ENCODE measurements at regions not wholly inside any gene's neighbourhood (a gene's known extent, or its start where the extent isn't known, plus 50 kb on each side); places are given as distances from the start of the nearest gene placed in this dataset.

DNA sequence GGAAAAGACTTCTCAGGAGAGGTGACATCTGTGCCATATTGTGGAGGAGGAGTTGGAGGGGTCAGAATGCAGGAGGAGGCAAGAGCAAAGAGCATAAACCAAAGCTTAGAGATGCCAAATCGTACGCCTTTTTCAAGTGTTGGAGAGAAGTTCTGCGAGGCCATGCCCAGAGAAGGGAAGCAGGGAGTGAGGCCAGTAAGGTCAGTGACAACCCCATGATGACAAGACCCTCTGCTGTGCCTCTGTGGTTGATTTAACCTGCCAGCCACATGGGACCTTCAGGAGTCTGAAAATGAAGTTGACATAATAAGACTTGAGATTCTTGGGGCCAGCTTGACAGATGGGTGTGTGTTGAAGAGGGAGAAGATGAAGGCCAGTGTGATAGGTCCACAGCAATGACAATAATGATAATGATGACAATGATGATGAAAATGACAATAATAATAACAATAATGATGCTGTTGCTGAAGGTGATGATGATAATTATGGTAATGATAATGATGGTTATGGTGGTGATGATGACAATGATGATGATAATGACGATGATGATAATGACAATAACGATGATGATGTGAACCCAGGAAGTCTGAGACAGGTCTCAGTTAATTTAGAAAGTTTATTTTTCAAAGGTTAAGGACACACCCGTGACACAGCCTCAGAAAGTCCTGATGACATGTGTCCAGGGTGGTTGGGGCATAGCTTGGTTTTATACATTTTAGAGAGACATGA lies 152.6 kb upstream of the B3GAT1 start:
- DNase-seq = no peak

DNA sequence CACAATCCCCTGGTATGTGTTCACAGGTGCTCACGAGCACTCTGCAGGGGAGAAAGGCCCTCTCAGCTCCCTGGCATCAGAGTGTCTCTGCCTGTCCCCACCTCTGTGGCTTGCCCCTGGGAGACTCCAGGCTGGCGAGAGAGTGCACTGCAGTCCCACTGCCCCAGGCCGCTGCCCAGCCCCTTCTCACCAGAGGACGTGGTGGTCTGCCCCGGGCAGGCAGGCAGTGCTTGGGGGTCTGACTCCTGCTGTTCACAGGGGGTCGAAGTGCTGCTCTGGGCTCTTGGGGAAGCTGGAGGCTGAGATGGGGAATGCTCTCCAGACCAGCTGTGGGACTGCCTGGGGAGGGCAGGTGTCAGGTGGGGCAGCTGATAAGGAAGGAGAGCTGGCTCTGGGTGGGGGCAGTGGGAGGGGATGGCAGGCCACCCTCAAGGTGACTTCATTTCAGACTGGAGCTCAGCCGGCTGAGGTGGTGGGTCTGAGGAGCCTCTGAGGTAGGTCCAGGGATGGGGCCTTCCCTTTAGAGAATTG lies 151.0 kb upstream of the B3GAT1 start:
- DNase-seq = no peak

DNA sequence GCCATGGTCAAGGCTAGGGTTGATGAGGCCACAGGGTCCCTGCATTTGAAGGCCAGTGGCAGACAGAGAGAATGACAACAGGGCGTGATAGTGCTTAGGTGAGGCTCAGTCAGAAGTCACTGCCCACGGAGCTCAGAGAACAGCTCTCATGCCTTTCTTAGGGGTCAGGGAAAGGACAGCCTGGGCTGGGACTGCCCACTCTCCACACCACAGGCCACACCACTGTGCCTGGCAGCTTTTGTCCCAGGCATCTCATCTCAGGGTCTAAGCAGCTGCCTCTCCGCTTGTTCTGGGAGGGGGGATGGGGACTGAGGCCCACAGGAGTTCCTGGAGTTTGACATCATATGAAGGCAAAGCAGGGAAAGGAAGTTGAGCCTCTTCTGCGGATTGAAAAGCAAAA lies 150.2 kb upstream of the B3GAT1 start:
- no peak for DNase-seq

DNA sequence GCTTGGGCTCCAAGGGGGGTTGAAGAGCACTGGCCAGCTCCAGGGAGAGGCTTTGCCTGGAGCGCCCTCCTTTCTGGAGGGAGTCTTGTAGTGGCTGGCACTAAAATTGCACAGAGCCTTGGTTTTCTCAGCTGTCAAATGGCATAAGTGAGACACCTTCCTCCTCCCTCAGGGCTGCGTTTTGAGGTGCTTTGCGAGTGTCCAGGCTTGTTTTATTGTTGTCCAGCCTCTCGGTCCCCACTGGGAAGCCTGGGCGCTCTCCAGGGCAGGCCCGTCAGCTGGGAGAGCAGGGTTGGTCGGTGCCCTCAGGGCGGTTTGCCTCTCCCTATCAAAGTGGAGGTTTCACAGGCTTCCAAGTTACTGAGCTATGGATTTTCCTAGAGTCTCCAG lies 149.3 kb upstream of the B3GAT1 start:
- DNase-seq = no peak

DNA sequence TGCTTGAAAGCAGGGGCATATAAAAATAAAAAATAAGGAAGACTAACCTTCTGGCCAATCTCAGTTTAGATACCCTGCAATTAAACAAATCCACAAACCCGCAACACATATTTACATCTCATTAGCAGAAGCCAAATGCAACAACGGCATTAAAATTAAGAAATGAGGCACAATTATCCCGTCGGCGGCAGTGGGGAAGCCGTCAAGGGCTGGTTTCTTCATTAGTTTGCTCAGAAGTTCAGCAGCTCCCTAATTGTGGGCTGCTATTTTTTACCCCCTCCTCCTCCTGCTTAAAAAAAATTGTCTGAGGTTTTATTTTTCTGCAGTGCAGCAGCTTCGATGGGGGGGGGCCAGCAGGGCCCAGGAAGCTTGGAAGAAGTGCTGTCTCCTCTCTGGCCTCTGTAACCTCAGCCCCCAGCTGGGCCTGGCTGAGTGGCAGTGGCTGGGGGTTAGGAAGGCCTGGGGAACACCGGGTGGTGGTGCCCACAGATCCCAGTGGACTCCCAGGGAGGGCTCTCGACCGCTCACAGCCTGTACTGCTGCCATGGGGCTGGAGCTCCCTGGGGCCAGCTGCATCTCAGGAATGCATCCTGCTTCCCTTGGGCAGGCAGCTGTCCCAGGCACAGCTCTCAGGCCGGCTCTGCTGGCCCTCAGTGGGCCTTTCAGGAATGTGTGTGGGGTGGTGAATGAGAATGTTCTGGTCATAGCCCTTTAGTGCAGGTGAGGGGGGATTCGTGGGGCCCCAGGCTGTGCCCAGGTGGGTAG lies 148.7 kb upstream of the B3GAT1 start:
- DNase-seq = no peak

DNA sequence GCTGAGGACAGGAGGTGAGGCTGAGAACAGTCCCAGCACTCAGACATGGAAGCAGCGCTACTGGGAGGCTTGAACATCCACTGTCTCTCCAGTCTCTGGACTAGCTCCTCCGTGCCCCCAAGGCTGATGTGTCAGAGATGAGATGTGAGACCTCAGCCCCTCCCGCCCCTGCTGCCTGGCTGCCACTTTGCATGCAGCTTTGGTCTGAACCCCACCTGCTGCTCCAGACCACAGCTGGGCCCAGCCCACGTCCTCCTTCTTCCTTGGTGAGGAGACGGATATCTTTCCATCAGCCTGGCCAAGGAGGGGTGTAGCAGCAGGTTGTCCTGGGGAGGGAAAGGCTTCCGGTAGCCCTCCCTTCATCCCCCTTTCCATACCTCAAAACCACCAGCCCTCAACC lies 148.0 kb upstream of the B3GAT1 start:
- DNase-seq = no peak

DNA sequence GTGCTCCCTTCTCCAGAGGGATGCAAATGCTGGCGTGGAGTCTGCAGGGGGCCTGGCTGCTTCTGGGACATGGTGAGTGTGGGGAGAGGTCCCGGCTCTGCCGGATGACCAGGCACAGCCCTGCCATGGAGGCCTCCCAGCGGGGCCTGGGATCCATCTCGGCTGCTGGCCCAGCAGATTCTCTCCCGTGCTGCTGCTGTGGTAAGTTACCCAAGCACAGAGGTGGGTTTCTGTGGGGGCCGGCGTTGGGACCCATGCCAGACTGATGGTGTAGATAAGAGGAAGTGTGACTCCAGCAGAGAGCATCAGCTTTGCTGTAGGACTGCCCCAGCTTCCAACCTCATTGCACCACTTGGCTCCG lies 147.5 kb upstream of the B3GAT1 start:
- no peak for DNase-seq

DNA sequence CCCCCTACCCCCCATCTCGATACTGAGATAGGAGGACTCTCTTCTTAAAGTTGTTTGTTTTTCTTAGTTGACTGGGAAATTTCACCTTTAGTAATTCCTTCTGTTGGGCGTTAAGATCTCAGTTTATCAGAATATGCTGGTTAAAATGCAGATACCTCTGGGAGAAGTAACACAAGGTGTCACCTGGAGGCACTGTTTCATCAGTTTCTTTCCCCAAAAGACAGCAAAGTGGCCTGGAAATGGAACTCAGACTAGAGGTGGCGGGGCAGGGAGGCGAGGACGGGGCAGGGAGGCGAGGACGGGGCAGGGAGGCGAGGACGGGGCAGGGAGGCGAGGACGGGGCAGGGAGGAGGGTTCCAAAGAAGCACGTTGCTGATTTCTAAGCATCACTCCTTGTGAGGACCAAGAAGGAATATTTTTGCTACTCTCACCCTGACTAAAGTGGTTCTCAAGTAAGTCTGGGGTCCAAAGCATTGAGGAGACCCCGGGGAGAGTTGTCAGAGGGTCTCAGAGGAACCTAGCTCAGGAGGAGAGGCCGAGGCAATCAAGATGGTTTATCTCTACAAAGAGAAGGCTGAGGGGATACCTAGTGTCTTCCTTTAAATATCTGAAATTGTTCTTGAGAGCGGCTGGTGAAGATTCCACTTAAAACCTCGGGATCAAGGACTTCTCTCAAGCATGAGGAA lies 147.0 kb upstream of the B3GAT1 start:
- no peak for DNase-seq

DNA sequence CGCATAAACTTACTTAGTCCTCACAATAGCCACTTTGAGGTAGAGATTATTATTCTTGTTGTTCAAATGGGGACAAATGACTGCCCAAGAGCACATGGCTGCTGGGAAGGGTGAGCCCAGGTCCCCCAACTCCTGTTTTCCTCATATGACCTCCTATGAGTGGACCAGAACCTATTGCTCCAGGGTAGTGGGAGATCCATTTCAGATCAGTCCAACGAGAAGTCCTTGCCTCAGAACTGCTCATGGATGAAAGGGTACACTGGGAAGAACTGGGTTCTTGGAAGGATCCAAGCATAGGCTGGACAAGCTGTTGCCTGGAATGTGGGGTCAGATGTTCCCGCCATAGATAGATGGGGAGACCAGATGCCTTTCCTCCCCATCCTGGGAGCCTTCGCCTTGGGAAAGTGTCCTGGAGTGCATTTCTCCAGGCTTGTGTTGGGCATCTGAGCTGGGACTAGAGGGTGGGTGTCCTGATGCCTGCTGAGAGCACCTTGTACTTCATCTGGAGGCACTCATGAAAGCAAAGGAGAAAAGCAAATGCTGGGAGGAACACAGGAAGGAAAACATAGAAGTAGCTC lies 146.3 kb upstream of the B3GAT1 start:
- no peak for DNase-seq

DNA sequence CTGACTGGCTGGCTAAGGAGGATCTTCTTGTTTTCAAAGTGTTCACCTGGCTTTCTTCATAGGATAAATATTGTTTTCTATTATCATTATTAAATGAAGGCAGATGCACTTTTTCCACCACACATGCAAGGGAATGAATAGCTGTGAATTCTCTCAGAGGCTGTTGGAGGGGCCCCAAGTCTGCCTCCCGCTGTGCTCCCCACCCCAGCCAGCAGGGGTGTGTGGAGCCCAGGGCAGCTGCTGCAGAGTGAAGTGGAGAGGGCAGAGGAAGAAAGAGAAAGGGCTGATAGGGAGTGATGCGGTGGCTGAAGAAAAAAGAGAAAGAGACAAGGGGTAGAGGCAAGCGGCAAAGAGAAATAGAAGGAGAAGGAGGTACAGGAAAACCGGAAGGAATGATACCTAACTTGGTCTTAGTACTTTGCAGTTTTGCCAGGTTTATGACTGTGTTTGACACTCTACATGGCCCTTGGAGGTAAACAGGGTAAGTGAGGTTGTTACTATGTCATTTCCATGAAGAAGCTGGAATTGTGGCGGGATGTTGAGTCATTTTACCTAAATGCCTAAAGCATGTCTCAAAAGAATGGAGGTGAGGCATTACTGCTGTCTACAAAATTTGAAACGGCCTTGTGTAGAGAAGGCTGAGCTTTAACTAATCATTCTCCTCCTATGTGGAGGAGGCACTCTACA lies 145.7 kb upstream of the B3GAT1 start:
- no peak for DNase-seq

DNA sequence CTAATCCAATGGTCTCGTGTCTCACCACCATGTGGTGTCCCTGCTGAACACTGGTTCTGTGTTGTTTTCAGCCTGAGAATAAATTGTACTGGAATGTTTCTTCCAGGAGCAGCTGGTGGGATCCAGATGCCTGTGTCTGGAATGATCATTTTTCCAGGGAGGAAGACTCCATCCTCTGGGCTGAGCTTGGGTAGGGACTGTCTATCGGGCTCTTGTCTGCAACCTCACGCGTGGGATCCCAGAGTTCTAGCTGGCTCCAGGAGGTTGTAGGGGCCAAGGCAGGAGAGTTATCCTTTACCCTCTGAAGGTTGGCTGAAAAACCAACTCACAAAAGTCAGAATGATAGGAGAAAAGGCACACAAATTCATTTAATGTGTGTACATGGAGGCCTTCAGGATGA lies 144.1 kb upstream of the B3GAT1 start:
- DNase-seq = no peak

DNA sequence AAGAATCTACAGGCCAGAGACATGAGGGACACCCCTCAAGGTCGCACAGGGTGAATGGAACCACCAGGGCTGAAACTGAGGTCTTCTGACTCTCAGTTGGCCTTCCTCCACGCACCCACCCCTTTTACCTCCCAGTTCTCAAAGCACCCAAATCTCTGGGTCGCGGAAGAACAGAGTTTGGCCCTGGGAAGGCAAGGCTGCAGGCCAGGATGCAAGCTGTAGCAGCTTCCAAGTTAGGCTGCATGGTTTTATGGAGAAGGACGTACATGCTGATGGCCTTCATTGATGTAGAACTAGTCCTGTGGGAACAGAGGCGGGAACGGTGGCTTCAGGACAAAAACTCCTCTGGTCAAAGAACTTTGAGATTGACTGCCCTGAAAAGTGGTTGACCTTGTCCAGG lies 143.5 kb upstream of the B3GAT1 start:
- no peak for DNase-seq

DNA sequence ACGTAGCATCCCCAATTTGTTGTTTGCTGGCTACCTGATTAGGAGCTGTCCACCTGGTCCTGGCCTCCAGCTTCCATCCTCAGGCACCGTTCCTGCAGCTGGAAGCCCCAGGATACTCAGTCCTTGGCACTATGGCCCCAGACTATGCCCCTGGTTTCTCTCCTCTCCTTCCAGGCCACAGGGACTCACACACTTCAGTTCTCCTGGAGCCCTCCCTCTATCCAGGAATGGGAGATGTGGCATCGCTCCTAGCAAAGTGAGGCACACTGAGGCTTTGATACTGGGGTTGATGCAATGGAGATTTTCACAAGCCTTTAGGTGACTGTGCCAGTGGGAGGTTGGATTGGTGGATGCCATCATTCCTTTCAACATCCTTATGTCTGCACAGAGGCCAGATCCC lies 142.8 kb upstream of the B3GAT1 start:
- no peak for DNase-seq

DNA sequence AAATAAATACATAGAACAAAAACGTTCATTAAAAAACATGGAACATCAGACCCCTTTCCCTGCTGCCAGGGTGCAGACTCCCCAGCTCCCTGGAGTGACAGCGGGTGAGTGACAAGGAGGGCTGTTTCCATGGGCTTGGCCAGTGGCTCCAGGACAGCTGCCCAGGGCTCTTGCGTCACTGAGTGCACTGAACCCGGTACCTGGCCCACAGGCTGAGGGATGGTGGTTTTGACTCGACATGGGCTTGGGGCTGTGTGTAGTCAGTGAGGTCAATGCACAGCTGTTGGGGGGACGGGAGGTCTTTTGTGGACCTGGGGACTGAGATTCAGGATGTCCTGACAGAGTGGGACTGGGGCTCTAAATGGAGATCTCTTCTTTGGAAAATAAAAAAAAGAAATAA lies 142.1 kb upstream of the B3GAT1 start:
- no peak for DNase-seq

DNA sequence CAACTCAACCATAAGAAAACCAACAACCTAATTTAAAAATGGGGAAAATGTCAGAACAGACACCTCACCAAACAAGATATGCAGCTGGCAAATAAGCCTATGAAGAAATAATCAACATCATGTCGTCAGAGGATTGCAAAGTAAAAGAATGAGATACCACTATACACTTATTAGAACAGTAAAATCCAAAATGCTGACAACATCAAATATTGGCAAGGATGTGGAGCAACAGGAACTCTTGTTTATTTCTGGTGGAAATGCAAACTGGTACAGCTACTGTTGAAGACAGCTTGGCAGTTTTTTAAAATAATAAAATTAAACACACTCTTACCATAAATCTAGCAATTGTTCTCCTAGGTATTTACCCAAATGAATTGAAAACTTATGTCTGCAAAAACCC lies 140.7 kb upstream of the B3GAT1 start:
- no peak for DNase-seq

DNA sequence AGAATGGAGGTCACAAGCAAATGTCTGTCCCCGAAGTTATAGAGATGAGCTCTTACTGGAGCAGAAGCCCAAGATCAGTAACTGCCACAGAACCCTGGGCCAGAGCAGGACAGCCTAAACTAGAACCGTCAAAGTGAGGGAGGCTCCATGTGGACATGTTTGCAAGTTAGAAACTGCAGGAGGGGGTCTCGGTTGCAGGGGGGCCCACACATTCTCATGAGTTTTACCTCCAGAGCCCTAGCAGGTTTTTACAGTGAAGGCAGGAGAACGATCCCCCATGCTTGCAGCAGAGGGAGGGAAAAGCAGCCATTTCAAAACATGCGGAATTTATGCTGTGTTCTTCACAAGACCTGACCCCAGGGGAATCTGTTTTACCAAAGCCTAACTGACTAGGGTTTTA lies 133.5 kb upstream of the B3GAT1 start:
- DNase-seq = no peak

DNA sequence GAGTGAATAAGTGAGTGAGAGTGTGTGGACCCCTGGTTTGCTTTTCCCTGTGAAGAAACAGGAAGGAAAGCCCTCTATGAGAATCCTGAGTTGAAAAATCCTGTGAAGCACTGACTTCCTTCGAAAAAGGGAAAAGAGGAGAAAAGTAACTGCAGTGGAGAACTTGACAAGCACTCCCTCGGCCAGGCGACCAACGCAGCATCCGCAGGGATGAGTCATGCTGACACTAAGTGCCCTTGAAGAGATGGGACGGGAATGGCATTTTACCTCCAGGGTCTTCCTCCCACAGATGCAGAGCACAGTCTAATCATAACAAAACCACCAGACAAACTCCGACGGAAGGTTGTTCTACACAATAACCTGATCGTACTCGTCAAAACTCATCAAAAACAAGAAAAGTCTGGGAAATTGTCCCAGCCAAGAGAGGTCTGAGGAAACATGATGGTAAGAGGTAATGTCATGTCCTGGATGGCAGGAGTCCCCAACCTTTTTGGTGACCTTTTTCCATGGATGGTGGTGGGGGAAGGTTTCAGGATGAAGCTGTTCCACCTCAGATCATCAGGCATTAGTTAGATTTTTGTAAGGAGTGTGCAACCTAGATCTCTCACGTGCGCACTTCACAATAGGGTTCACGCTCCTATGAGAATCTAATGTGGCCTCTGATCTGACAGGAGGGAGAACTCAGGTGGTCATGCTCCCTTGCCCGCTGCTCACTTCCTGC lies 132.2 kb upstream of the B3GAT1 start:
- no peak for DNase-seq

DNA sequence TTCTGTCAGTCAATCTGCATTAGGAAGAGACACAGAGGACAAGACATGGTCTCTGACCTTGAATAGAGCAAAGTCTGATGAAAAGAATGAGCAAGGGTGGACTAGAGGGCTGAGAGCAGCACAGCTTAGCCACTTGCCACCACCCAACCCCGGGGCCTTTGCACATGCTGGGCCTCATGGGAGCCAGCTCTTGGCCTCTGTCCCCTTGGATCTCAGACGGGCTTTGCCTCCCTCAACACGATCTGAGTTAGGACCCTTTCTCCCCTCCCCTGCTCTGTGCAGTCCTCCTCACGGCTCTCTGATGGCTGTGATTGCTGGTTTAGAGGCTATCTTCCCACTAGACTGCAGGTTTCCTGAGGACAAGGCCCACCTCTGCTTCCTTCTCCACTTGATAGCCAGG lies 131.6 kb upstream of the B3GAT1 start:
- DNase-seq = no peak

DNA sequence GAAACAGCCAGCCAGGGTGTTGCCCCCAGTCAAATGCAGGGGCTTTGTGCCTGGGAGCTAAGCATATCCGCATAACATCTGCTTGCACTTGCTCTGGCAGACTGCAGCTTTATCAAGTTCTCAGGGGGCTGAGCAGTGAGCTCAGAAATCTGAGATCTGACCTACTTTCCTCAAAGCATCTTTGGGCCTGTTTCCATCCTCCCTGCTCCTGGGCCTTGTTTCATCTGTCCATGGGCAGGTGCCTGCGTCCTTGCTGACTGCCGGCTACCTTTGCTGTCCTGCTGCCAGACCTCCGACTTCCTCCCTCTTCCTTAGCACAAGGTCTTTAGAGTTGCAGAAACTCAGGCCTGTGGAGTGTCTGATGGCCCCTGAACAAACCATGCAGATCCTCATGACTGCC lies 131.2 kb upstream of the B3GAT1 start:
- DNase-seq = no peak

DNA sequence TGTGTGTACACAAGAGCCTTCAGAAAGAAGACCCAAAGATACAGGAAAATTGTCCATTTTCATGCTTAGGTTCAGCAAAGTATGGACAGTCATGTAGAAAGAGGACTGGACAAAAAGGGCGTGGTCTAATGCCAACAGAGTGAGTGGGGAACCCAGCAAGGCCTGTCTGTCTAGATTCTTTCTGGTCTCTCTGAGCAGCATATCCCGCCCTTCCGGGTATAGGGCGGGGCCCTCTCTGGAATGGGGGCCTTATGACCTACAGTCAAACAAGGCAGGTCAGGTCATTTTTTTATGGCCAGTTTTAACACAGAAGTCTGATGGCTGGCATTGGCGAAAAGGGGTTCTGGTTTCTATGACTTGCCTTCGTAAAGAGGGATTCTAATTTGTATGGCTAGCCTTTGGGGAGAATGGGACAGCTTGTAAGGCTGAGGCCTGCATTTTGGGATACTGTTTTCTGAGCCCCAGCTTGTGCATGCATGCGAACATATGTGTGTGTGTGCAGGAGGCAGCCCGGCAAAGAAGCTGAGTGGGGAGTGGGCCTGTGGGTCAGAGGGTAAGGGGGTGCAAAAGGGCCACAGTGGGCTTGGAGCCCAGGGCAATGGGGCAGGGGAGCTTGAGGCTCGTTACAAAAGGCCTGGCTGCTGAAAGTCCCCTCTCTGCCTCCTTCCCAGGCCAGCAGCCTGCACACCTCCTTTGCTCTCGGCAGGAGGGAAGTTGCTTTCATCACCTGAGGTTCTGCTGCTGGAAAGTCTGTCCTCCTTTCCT lies 130.5 kb upstream of the B3GAT1 start:
- DNase-seq = no peak

DNA sequence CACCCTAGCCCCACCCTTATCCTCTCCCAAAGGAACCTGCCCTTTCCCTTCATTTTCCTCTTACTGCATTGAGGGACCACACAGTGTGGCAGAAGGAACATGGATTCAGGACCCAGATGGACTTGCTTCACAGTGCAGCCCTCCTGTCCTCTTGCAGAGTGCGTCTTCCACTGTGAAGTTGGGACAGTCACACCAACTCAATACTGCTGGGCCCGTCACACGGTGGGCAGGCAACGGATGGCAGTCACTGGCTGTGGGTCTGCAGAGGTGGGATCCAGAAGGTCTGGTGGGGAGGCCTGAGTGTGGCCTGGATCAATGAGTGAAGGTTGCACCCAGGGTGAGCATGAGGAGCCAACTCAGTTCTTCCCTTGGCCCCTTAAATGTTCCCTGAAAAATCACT lies 129.9 kb upstream of the B3GAT1 start:
- DNase-seq = no peak

All from central memory CD4-positive, alpha-beta T cell (primary cell).